Transverse colon (tissue), 3 donors: ENCODE measurements at regions not wholly inside any gene's neighbourhood (a gene's known extent, or its start where the extent isn't known, plus 50 kb on each side); places are given as distances from the start of the nearest gene placed in this dataset.

ENCODE experiments used
- POLR2A ChIP-seq: fragments of 450-650 bp; IDR thresholded peaks from one replicate; pipeline ENCODE4 v1.6.1; 2016; ENCODE audit warnings: antibody characterized with exemption, mild to moderate bottlenecking, moderate library complexity
- TF ChIP-seq, protein P1 (sequence below), 5 experiments: fragments of 200-600 bp in 3 of 5; fragments of 450-650 bp in 2 of 5; sonication (generic) in 3 of 5; IDR thresholded peaks; 1 replicate in 2 of 5; 2 replicates in 3 of 5; pipeline ENCODE4 v1.5.1; 2016 to 2017; ENCODE audit warnings: antibody characterized with exemption in 5 of 5, inconsistent platforms in 3 of 5, mild to moderate bottlenecking in 2 of 5, moderate library complexity in 1 of 5

DNA sequence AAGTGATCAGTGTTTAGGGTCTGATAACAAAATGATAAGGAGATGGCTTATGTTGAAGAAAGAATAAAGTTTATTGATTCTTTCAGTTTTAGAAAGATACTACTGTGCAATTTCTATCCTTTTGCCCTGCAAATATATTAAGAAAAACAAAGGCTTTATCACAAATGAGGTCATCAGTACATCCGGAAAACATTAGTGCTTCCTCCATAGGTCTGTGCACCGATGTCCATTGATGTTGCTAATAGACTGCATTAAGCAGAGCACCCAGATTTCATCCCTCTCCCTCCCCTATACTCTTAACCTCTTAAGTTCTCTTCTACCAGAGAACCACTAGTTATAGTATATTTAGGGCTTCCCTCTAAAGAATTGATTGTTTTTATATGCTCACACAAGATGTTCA lies 53.7 kb upstream of the HHIP start:
- TF ChIP-seq, protein P1, sequence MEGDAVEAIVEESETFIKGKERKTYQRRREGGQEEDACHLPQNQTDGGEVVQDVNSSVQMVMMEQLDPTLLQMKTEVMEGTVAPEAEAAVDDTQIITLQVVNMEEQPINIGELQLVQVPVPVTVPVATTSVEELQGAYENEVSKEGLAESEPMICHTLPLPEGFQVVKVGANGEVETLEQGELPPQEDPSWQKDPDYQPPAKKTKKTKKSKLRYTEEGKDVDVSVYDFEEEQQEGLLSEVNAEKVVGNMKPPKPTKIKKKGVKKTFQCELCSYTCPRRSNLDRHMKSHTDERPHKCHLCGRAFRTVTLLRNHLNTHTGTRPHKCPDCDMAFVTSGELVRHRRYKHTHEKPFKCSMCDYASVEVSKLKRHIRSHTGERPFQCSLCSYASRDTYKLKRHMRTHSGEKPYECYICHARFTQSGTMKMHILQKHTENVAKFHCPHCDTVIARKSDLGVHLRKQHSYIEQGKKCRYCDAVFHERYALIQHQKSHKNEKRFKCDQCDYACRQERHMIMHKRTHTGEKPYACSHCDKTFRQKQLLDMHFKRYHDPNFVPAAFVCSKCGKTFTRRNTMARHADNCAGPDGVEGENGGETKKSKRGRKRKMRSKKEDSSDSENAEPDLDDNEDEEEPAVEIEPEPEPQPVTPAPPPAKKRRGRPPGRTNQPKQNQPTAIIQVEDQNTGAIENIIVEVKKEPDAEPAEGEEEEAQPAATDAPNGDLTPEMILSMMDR (IDR thresholded peaks at IDR 0.05): no peak
- no peak for TF ChIP-seq POLR2A
